GM18951 (cell line): ENCODE measurements at regions not wholly inside any gene's neighbourhood (a gene's known extent, or its start where the extent isn't known, plus 50 kb on each side); places are given as distances from the start of the nearest gene placed in this dataset.

Experiments used
- POLR2A ChIP-seq: IDR thresholded peaks from 4 replicates; pipeline ENCODE4 v1.6.1; 2011; ENCODE audit warnings: mild to moderate bottlenecking; ENCODE audit not compliant: insufficient read length, insufficient read depth; ENCODE audit errors: extremely low read depth
- in situ Hi-C: fragments of 300-500 bp; cut with MboI; formaldehyde crosslinking; loops from one replicate; pipeline ENCODE4 v1.12.0; 2022; ENCODE audit warnings: low sequenced_read_pairs, mixed read lengths, inconsistent platforms; ENCODE audit not compliant: unreplicated experiment

GRCh38 chr2:82735336-82735735, 1723.7 kb downstream of the SUCLG1 start:
- in situ Hi-C loops: no loop called here
- TF ChIP-seq POLR2A: no peak

- no peak for TF ChIP-seq POLR2A
- in situ Hi-C loops: no loop called here
Measured at GRCh38 chr2:82731824-82732223, 1727.3 kb downstream of the SUCLG1 start.

- in situ Hi-C loops: no loop called here
- no peak for TF ChIP-seq POLR2A
Measured at GRCh38 chr2:82730811-82731210, 1728.3 kb downstream of the SUCLG1 start.

DNA sequence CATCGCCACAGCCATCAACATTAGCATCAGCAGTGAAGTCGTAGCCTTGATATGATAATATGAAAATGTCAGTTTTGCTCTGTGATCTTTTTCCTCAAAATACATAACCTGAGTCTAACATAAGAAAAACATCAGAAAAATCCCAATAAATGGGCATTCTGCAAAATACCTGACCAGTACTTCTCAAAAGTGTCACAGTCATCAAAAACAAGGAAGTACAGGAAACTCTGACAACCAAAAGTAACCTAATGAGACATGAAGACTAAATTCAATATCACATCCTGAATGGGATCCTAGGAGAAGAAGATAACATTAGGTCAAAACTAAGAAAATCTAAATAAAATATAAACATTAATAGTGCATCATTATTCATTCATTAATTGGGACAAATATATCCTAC, 1731.0 kb downstream of the SUCLG1 start:
- no peak for TF ChIP-seq POLR2A
- in situ Hi-C loops: no loop called here

DNA sequence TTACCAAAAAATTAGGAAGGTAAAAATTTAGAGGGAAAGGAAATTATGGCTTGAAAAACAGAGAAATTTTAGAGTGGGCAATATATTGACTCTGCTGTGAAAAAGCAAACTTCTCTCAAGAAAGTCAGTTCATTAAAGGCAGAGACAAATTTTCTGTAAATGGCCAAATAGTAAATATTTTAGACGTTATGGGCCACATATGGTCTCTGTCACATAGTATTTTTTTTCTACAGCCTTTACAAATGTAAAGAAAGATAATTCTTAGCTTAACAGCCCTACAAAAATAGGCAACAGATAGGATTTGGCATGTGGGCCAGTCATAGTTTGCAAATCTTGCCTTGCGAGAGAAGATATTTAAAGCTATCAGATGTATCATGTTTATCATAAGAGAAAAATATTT, 1750.4 kb downstream of the SUCLG1 start:
- TF ChIP-seq POLR2A: no peak
- in situ Hi-C loops: no loop called here

DNA sequence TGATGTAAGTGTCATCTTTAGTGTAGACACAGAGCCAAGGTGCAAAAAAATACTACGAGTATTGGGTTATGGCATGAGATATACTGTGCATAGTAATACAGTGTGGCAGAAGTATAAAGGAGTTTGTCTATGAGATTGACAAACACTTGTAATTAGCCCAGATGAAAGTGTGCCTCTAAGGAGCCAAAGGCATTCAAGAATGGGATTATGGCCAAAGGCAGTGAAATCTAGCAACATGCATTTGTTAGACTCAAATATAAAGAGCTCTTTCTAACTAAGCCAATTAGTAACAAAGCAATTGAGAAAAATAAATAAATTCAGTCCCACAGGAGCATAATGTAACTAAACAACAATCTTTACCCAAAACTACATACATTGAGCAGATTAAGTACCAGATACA, 1761.8 kb downstream of the SUCLG1 start:
- no peak for TF ChIP-seq POLR2A
- in situ Hi-C loops: no loop called here

DNA sequence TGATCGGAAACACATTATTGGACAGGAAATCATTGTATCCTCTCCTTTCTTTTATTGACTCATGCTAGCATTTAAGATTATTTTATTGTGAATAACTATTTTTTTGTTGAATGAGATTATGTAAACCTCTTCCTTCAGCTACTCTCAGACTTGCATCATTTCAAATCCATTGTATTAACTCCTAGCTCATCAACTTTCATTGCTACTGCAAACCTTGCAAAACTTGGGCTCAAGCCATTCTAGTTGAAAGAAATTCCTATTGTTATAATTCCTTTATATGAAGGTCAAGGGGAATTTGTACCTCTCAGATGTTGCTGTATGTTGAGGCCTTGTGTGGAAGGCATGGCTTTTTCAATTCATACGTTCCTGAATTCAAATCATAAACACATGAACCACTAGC, 1764.6 kb downstream of the SUCLG1 start:
- TF ChIP-seq POLR2A: no peak
- in situ Hi-C loops: no loop called here

DNA sequence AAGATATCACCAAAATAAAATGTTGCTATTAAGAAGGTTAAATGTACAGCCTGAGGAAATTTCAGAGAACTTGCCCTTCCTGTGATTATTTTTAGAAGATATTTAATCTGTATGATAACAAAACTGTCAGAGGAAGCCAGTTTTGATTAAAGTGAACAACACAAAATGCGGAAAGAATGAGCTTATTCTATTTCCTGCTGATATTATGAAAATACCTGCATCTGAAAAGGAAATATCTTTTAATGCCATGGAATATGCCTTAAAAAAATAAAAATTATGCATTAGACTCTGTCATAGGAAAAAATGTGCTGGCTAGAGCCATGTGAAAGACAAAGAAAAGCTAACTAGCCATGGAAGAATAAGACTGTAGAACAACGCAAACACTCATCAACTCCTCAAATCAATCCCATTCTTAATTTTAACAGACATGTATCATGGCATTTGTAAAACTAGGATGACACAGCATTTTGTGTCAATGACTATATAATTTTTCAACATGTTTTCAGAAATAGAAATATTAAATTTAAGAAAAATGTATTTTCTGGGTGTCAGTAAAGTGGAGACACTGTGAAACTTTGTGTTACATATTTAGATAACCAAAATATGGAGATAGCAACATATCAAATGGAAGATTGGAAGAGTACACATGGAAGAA, 1768.2 kb downstream of the SUCLG1 start:
- TF ChIP-seq POLR2A: no peak
- in situ Hi-C loops: no loop called here

DNA sequence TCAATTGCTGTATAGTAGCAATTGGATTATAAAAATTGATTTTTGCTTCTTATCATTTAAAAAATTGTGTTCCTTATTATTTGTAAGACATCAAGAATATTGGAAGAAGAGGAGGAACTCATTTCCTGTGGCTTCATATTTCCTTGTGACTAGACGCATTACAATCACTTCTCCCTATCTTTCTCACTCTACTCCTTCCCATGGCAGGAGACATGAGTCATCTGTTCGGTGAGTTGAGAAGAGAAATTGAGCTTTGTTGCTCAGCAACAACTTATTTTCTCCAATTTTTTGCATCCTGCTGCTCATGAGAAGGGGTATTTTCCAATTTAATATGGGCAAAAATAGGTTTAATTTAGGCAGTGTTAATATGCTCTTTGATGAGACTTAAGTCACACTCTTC, 1783.9 kb downstream of the SUCLG1 start:
- in situ Hi-C loops: no loop called here
- no peak for TF ChIP-seq POLR2A

DNA sequence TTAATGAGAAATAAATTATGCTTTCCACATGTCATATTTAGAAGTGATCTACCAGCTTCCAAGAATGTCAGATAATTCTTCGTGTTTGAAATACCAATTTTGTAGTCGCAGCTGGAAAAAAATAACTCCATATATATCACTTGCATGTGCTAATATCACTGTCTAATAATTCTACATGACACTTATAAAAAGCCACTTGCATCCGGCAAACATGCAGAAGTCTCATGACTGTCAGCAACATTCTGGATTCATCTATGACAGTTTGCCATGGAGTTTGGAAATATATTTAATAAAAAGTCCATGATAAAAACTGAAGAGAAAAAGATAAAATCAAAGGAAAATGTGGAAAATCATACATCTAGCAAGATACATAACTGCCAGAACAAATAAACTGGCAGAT, 1784.4 kb downstream of the SUCLG1 start:
- no peak for TF ChIP-seq POLR2A
- in situ Hi-C loops: no loop called here

DNA sequence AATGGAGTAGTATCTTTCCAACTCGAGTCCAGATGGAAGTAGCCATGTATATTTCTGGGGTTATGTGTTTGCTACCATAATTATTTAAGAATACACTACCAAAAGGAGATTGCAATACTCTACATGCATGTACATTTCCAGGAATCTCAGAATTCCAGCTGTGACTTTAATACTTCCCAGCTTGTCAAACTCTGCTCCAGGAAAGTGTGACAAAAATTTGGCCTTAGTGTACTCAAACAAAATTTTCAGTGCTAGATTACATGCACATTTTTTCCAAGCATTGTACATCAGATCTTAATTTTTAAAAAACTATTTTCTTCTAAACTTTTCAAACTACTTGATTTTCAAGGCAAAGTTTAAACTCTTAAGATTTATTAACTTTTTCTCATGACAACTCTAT, 1791.6 kb downstream of the SUCLG1 start:
- in situ Hi-C loops: no loop called here

DNA sequence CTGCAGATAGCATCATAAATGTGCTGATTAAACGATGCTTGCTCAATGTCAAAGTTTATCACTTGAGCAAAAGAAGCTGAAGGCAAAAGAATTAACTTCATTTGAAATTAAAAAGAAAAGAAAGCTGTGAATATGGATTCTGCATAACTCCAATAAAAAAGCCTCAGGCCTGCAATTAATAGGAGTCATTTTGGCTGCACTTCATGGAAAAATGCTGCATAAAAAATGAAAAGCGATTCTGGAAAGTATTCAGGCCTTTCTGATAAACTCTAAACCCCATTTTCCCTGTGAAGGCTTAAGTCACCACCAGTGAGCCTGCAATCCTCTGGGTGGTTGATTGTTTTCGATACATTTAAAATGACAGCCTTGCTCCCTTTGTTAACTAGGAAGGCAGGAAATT, 1793.4 kb downstream of the SUCLG1 start:
- in situ Hi-C loops: no loop called here
- TF ChIP-seq POLR2A: no peak

More for the DNA sequence above, 1791.6 kb downstream of the SUCLG1 start:
- no peak for TF ChIP-seq POLR2A

DNA sequence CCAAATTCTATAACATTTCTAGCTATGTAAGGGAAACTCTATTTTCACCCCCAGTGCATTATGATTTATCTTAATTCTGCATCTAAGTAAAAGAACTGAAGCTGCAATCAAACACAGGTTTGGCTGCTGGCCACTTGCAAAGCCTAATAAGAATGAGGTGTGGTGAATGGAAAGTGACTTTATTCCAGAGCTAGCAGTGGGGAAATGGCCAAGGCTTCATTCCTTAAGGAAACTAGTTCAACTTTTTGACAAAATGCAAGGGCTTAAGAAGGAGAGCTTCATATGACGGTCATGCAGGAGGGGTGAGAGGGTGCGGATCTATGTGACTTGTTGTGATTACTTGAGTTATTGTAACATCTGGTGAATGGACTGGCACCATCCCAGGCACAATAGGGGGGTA, 1802.0 kb downstream of the SUCLG1 start:
- no peak for TF ChIP-seq POLR2A
- in situ Hi-C loops: no loop called here

- in situ Hi-C loops: no loop called here
- no peak for TF ChIP-seq POLR2A
Measured at GRCh38 chr2:82656420-82656819, 1802.7 kb downstream of the SUCLG1 start.

- no peak for TF ChIP-seq POLR2A
- in situ Hi-C loops: no loop called here
Measured at GRCh38 chr2:82652117-82652516, 1807.0 kb downstream of the SUCLG1 start.

GRCh38 chr2:82650038-82650437, 1809.0 kb downstream of the SUCLG1 start:
- no peak for TF ChIP-seq POLR2A
- in situ Hi-C loops: no loop called here
